OCI-LY3 (cell line): ENCODE measurements at regions not wholly inside any gene's neighbourhood (a gene's known extent, or its start where the extent isn't known, plus 50 kb on each side); places are given as distances from the start of the nearest gene placed in this dataset.

ENCODE experiments used
- EZH2phosphoT487 ChIP-seq: fragments of 200-600 bp; shearing (Covaris generic); IDR thresholded peaks from 2 replicates; pipeline ENCODE4 v1.6.1; 2018; ENCODE audit warnings: antibody characterized with exemption, mixed run types, low read depth
- TF ChIP-seq, protein P1 (sequence below): fragments of 200-600, 300-600 bp; sonication (generic); IDR thresholded peaks from 2 replicates; pipeline ENCODE4 v1.5.1; 2014; ENCODE audit warnings: antibody characterized with exemption, low read length, low read depth

DNA sequence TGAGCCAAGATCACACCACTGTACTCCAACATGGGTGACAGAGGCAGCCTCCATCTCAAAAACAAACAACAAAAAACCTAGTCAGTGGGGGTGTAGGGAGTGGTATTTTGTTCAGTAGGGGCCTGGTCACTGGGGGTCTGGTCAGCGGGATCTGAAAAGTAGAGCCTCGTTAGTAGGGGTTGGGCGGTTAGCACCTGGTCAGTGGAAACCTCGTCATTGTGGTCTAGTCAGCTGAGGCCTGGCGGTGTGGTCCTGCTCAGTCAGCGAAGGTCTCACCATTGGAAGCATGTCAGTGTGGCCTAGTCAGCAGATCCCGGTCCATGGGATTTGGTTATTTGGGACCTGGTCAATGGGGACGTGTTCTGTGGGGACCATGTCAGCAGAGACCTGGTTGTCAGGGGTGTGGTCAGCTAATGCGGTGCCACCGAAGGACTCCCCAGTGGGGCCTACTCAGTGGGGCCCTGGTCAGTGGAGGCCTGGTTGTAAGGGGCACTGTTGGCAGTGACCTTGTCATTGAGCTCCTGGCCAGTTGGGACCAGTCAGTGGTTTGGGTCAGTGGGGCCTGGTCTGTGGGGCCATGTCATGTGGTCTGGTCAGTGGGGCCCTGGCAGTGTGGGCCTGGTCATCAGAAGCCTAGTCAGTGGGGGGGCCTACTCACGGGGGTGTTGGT is 63.0 kb upstream of the TPM4 start:
- TF ChIP-seq, protein P1, sequence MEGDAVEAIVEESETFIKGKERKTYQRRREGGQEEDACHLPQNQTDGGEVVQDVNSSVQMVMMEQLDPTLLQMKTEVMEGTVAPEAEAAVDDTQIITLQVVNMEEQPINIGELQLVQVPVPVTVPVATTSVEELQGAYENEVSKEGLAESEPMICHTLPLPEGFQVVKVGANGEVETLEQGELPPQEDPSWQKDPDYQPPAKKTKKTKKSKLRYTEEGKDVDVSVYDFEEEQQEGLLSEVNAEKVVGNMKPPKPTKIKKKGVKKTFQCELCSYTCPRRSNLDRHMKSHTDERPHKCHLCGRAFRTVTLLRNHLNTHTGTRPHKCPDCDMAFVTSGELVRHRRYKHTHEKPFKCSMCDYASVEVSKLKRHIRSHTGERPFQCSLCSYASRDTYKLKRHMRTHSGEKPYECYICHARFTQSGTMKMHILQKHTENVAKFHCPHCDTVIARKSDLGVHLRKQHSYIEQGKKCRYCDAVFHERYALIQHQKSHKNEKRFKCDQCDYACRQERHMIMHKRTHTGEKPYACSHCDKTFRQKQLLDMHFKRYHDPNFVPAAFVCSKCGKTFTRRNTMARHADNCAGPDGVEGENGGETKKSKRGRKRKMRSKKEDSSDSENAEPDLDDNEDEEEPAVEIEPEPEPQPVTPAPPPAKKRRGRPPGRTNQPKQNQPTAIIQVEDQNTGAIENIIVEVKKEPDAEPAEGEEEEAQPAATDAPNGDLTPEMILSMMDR, result no peak
- no peak for TF ChIP-seq EZH2phosphoT487
